ENCODE measurements at regions not wholly inside any gene's neighbourhood (a gene's known extent, or its start where the extent isn't known, plus 50 kb on each side); places are given as distances from the start of the nearest gene placed in this dataset.
A peak's percentile ranks its signal among the peaks of the same experiment; 100 is the strongest.
"Not testable (repeated sequence)": the region's sequence is repeated elsewhere in the genome, so short reads cannot be mapped to it uniquely, and the experiment has no call there.

GRCh38 chr2:124967325-124967724 is 942.2 kb downstream of the CNTNAP5 start:
- no peak for DNase-seq

GRCh38 chr2:124970030-124970429 is 944.9 kb downstream of the CNTNAP5 start:
- DNase-seq = peak; percentile 66

GRCh38 chr2:124973396-124973795 is 948.3 kb downstream of the CNTNAP5 start:
- no peak for DNase-seq

GRCh38 chr2:124975224-124975623 is 950.1 kb downstream of the CNTNAP5 start:
- no peak for DNase-seq

GRCh38 chr2:124975648-124976047 is 950.6 kb downstream of the CNTNAP5 start:
- no peak for DNase-seq

- DNase-seq = no peak
Observed at GRCh38 chr2:124978597-124978996, 953.5 kb downstream of the CNTNAP5 start.

GRCh38 chr2:124983595-124983994 is 958.5 kb downstream of the CNTNAP5 start:
- DNase-seq = no peak

- DNase-seq = no peak
Observed at GRCh38 chr2:124985270-124985669, 960.2 kb downstream of the CNTNAP5 start.

- no peak for DNase-seq
Observed at GRCh38 chr2:124986136-124986535, 961.0 kb downstream of the CNTNAP5 start.

GRCh38 chr2:124986870-124987269 is 961.8 kb downstream of the CNTNAP5 start:
- not testable (repeated sequence) for DNase-seq

GRCh38 chr2:124987436-124987835 is 962.3 kb downstream of the CNTNAP5 start:
- not testable (repeated sequence) for DNase-seq

- DNase-seq = no peak
Observed at GRCh38 chr2:124988111-124988510, 963.0 kb downstream of the CNTNAP5 start.

- no peak for DNase-seq
Observed at GRCh38 chr2:124988794-124989193, 963.7 kb downstream of the CNTNAP5 start.

- DNase-seq = no peak
Observed at GRCh38 chr2:124993809-124994208, 968.7 kb downstream of the CNTNAP5 start.

GRCh38 chr2:124995185-124995912 is 970.3 kb downstream of the CNTNAP5 start:
- no peak for DNase-seq

GRCh38 chr2:124996406-124996805 is 971.3 kb downstream of the CNTNAP5 start:
- DNase-seq = no peak

GRCh38 chr2:124999906-125000305 is 974.8 kb downstream of the CNTNAP5 start:
- no peak for DNase-seq

- no peak for DNase-seq
Observed at GRCh38 chr2:125004106-125004800, 979.2 kb downstream of the CNTNAP5 start.

- DNase-seq = no peak
Observed at GRCh38 chr2:125006676-125007075, 981.6 kb downstream of the CNTNAP5 start.

GRCh38 chr2:125028721-125029120 is 1003.6 kb downstream of the CNTNAP5 start:
- not testable (repeated sequence) for DNase-seq

GRCh38 chr2:125033871-125034270 is 1008.8 kb downstream of the CNTNAP5 start:
- no peak for DNase-seq

GRCh38 chr2:125037135-125037653 is 1012.1 kb downstream of the CNTNAP5 start:
- DNase-seq = no peak

- DNase-seq = no peak
Observed at GRCh38 chr2:125041846-125042245, 1016.8 kb downstream of the CNTNAP5 start.

GRCh38 chr2:125042727-125043126 is 1017.6 kb downstream of the CNTNAP5 start:
- no peak for DNase-seq

Measured in NCI-H1694 treated with DMSO at 0.1 percent for 48 hours (cell line).